NCI-H2107 (cell line): ENCODE measurements at regions not wholly inside any gene's neighbourhood (a gene's known extent, or its start where the extent isn't known, plus 50 kb on each side); places are given as distances from the start of the nearest gene placed in this dataset.
A peak's percentile ranks its signal among the peaks of the same experiment; 100 is the strongest.

Experiments
- DNase-seq: peaks from one replicate; lab custom pipeline; 2025; lab: John Stamatoyannopoulos, UW

GRCh38 chrX:46447384-46447783 lies 97.8 kb downstream of the ZNF674 start:
- no peak for DNase-seq

GRCh38 chrX:46446727-46447378 lies 98.4 kb downstream of the ZNF674 start:
- peak; percentile 87 for DNase-seq

- DNase-seq = no peak
Measured at GRCh38 chrX:46444011-46444410, 101.2 kb downstream of the ZNF674 start.

GRCh38 chrX:46436744-46437143 lies 108.5 kb downstream of the ZNF674 start:
- DNase-seq = no peak

GRCh38 chrX:46433892-46434291 lies 111.3 kb downstream of the ZNF674 start:
- no peak for DNase-seq

- peak; percentile 42 for DNase-seq
Measured at GRCh38 chrX:46408553-46409407, 136.4 kb downstream of the ZNF674 start.

- no peak for DNase-seq
Measured at GRCh38 chrX:46407753-46408130, 137.5 kb downstream of the ZNF674 start.

- no peak for DNase-seq
Measured at GRCh38 chrX:46407036-46407752, 138.0 kb downstream of the ZNF674 start.

GRCh38 chrX:46404774-46405173 lies 140.4 kb downstream of the ZNF674 start:
- DNase-seq = no peak

GRCh38 chrX:46400530-46401443 lies 144.4 kb downstream of the ZNF674 start:
- no peak for DNase-seq

- no peak for DNase-seq
Measured at GRCh38 chrX:46398874-46399273, 146.3 kb downstream of the ZNF674 start.

GRCh38 chrX:46398126-46398525 lies 147.1 kb downstream of the ZNF674 start:
- DNase-seq = no peak

- no peak for DNase-seq
Measured at GRCh38 chrX:46386511-46386910, 158.7 kb downstream of the ZNF674 start.

GRCh38 chrX:46383006-46383405 lies 162.2 kb downstream of the ZNF674 start:
- no peak for DNase-seq

- DNase-seq = no peak
Measured at GRCh38 chrX:46382595-46382994, 162.6 kb downstream of the ZNF674 start.

GRCh38 chrX:46381630-46382029 lies 163.6 kb downstream of the ZNF674 start:
- peak; percentile 2 for DNase-seq

- DNase-seq = no peak
Measured at GRCh38 chrX:46380148-46380752, 165.0 kb downstream of the ZNF674 start.

GRCh38 chrX:46376246-46376885 lies 168.9 kb downstream of the ZNF674 start:
- peak; percentile 31 for DNase-seq

GRCh38 chrX:46375831-46376230 lies 169.4 kb downstream of the ZNF674 start:
- no peak for DNase-seq

GRCh38 chrX:46374371-46374770 lies 170.8 kb downstream of the ZNF674 start:
- no peak for DNase-seq

GRCh38 chrX:46367491-46367890 lies 177.7 kb downstream of the ZNF674 start:
- DNase-seq = no peak
